HG03460 (cell line): ENCODE measurements at regions not wholly inside any gene's neighbourhood (a gene's known extent, or its start where the extent isn't known, plus 50 kb on each side); places are given as distances from the start of the nearest gene placed in this dataset.

Experiments
- ATAC-seq: cut with Tn5 transposase; IDR thresholded peaks from one replicate; pipeline ENCODE4 v1.9.1; 2021; ENCODE audit not compliant: unreplicated experiment

DNA sequence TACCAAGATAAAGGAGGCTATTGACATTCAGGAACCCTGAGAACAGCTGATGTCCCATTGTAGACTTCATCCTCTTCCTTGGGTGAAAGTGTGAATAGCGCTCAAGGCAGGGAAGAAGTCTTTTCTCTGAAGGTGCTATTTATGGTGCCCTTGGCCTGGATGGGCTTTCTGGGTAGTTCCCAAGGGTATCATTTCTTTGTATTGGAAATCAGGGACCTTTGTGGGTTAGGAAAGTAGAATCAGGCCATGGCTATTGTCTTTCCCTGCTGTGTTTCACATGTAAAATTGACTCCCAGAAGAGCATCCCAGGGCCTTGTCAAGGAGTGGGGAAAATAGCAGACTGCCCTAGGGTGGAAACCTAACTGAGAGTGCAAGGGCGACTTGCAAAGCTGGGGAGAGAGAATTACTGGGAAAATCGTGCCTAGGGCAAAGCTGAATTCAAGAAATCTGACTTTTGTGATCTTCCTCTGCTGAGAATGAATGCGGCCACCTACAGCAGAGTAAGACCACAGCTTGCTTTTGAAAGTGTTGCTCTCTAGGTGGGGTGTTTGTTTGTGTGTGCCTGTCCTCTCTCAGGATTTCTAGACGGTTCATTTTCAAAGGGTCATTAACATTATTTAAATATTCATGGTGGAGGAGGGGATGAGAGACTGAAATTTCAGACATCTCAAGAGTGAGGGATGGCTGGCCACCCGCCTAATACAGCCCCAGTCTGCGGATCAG lies 160.6 kb downstream of the C9orf152 start:
- no peak for ATAC-seq

DNA sequence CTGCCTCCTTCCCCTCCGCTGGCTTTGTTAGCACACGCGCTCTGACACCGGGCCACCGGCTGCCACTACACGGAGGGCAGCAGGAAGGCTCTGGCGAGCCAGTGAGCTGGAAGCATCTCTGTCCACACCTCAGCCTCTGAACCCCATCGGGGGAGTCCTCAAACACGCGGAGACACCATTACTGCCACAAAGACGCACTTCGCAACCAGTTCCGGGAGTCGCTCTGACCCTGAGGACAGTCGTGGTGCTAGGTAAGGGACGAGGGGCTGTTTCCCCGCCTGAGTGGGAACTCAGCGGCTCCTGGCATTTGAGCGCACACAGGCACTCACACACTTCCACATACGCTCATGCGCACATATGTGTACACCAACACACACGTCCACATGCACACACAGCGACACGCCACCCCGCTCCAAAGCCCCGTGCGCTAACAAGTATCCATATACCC lies 160.0 kb downstream of the C9orf152 start:
- peak; percentile 28 for ATAC-seq

DNA sequence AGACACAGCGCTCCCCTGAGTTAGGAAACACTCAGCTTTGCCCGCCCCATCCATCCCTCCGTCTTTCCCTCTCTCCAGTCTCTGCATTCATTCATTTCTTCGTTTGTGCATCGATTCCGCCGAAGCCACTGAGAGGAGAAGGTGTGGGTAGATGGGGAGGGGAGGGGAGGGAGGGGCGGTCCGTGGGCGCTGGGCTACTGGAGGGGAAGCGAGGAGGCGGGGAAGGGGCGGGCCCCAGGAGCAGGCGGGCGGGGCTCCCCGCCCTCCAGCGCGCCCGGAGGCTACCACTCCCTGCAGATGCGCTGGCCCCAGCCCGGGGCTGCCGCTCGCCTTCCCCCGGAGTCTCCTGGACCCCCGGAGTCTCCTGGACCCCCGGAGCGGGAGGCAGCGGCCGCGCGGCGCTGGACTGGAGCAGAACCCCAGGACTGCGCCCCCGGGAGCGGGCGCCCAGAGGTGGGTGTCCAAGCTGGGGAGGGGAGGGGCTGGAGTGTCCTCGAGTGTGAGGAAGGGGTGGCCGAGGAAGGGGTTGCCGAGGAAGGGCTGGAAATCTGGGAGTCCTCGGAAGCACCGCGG lies 159.5 kb downstream of the C9orf152 start:
- peak; percentile 66 for ATAC-seq

DNA sequence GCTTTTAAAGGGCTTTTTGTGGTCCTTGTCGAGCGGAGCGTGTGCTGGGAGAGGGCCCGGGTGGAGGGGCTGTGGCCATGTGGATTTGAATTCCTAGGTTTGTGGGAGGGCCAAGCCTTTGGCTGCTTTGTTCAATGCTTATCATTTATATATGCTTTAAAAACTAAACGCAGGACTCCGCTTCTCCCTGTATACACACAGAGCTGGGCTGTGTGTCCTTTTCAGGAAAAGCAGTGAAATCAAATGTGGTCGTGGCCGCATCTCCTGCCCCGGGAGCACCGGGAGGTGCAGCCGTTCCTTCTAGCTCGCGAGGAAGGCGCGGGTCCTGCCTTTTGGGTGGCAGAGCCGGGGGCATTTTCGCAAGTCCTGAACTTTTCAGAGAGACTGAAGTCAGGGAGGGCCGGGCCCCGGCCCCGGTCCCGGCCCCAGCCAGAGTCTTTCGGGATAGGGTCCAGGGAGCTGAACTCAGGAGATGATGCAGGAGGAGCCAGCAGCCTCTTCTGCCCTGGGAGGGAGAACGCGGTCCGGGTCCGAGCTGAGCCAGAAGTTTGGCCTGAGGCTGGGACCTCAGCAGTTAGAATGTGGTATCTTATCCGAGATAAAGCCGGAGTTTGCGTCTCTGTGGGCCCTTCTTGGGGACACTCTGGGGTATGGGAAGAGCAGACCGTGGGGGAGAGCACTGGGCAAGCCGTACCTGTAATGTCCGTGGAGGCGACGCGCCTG lies 158.8 kb downstream of the C9orf152 start:
- ATAC-seq: peak; percentile 21

DNA sequence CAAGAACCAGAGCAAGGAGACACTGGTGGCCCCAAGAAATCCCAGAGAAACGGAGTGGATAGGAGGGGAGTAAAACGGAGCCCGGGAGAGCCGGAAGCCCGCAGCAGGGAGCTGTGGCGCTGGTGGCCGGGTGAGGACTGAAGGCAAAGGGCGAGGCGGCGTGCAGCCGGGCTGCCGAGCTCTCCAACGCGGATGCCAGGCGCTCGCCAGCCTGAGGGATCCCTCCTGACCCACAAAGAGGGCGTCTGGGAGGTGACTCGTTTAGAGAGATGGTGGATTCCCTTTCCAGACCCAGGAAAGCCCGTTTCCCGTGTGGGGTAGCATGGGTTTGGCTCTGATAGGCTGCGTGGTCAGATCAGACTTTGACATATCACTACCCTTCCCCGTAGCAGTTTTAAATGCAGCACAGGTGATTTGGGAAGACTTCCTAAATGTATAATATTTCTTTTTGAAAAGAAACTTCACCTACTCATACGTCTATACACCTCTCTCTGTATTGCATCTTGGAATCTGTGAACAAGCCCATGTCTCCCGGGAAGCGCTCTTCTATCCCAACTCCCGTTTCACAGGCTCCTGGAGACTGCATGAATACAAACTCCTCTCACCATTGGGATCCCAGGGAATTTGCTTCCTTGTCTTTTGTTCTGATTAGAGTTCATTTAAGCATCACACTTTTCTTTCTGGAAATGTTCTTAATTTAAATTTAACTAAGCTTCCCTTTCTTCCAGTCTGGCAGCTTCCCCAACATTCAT lies 158.1 kb downstream of the C9orf152 start:
- ATAC-seq: peak; percentile 17

DNA sequence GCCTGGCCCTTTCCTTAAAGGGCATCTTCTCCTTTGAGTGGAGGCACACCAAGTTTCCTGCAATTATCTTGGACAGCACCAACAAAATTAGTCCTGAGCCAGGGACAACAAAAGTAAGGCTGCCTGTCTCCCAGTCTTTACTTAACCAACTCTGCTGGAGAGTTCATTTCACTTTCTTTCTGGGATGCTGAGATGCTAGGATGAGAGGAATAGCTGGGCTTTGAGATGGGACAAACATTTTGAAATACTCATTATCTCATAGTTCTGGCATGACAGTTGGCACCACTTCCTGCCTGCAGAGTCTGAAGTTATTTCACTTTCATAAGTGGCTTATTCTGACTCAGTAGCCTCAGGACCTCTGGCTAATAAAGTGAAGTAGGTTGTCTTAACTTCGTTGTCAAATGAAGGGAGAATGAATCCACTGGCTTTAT lies 157.0 kb downstream of the C9orf152 start:
- peak; percentile 48 for ATAC-seq

DNA sequence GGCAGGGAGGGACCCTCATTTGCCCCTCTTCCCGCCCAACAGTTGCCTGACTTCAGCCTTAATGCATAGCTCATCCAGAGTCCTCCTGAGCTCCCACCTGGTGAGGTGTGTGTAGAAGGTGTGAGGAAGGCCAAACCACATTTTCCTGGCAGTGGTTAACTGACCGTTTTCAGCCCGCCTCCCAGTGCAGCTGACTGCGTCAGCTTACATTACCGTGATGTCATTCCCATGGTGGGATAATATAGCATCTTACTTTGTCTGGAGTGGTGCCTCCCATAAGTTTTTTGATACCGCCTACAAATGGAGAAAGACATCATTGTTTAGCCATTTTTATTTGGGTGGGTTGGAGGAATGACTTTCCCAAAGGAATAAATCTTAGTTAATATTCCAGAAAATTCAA lies 151.9 kb downstream of the C9orf152 start:
- no peak for ATAC-seq

DNA sequence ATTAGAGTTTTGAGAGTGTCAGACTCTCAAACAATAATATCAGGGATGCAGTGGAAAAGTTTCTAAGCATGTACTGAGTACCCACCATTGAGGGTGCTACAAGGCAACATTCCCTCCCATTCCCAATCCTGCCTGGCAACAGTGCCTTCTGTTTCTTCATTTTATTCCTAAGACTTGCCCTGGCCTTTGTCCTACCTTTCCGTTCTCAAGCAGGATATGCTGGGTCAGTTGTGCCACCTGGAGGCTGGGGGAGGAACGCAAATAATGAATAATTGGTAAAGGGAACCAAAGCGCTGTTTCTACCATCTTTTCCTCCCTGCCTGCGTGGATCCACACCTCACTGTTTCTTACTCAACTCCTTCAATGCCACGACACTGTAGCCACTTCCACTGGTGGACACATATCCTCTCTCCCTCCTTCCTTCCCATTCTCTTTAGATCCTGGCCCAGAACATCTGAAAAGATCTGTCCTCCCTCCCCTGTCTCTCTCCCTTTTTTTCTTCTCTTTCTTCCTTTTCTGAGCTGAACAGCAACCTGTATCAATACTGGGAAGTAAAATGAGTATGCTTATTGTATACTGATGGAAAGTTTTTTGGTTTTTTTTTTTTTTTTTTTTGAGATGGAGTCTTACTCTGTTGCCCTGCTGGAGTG lies 149.5 kb downstream of the C9orf152 start:
- ATAC-seq: peak; percentile 66

DNA sequence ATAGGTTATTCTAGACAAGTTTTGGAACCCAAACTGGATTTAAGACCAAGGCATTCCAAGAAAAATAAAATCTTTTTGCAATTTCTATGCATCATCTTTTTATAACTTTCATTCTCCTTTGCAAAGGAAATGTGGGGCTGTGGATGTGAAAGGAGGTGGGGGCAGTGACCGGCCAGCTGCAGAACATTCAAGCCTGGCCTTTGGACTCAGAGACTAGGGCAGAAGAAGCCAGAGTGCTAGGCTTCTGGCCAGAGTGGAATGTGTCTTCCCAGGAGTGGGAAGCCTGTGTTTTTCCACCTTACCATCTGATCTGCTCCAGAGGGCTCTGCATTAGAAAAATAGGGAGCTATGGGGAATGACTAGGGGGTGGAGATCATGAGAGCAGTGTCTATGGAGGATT lies 148.5 kb downstream of the C9orf152 start:
- ATAC-seq: no peak

DNA sequence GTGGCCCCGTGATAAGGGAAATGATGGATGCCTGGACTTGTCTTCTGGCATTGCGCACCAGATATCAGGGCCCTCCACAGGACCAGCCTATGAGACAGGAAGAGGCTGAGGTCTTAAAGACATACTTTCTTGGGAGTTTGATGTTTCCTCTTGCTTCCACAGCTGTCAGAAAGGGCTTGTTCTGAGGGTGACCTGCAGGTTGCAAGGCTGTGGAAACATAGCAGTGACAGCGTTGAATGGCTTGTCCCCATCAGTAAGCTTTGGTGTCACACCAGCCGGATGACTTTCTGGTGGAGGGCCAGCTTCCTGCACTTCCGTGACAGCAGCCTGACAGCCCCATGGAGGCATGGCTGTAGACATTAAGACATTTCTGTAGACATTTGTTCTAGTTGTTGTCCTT lies 143.2 kb downstream of the C9orf152 start:
- peak; percentile 22 for ATAC-seq

DNA sequence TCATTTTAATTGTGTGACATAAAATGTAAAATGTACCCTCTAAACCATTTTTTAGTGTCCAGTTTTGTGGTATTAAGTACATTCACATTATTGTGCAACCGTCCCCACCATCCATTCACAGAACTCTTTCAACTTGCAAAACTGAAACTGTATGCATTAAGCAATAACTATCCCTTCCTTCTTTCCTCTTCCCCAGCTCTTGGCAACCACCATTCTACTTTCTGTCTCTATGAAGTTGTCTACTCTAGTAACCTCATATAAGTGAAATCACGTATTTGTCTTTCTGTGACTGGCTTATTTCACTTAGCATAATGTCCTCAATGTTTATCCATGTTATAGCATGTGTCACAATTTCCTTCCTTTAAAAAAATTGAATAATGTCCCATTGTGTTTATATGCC lies 142.4 kb downstream of the C9orf152 start:
- peak; percentile 83 for ATAC-seq

DNA sequence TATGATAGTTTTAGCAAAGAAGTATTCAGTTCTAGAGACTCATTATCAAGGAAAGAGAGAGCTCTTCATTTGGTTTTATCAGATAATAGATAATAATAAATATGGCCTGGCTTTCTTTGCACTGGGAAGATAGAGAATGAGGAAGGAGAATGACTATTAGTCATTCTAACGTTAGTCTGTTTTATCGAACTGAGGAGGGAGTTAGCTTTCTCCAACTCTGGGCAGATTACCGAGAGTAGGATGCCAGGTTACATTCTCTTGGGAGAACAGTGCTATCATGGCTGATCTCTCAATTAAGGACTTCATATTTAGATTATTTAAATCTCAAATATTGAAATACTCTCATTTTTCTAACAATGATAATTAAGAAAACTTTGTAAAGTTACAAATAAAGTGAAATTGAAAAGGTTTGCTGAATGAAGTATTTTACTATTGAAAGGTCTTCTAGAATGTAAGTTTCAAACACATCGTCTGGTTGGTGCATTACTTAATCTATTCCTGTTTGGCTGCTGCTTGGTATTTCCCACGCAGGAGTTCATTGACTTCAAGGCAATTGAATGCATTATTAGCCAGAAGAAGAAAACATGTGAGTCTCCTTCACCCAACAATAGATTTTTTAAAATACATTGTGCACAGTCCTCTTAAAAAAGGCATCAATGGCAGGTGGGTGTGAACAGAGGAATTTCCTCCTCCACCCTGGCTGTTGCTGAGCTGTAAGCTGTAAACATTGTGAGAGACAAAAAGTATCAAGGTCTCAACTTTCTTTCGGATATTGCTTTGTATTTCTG lies 140.8 kb downstream of the C9orf152 start:
- ATAC-seq: no peak

DNA sequence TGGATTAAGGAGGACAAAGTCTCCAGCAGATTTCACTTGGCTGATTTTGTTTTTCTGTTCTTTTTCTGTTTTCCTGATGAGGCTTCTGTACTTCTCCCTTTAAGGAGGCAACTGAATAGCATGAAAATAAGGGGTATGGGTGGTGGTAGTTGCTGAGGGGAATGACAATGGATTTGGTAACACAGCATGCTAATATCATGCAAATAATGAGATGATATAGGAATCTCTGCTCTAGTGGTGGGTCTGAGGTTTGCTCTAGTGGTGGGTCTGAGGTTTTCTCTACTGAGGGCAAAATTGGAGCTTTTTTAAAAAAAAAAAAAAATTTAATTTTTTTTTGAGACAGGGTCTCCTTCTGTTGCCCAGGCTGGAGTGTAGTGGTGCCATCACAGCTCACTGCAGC lies 139.7 kb downstream of the C9orf152 start:
- no peak for ATAC-seq

DNA sequence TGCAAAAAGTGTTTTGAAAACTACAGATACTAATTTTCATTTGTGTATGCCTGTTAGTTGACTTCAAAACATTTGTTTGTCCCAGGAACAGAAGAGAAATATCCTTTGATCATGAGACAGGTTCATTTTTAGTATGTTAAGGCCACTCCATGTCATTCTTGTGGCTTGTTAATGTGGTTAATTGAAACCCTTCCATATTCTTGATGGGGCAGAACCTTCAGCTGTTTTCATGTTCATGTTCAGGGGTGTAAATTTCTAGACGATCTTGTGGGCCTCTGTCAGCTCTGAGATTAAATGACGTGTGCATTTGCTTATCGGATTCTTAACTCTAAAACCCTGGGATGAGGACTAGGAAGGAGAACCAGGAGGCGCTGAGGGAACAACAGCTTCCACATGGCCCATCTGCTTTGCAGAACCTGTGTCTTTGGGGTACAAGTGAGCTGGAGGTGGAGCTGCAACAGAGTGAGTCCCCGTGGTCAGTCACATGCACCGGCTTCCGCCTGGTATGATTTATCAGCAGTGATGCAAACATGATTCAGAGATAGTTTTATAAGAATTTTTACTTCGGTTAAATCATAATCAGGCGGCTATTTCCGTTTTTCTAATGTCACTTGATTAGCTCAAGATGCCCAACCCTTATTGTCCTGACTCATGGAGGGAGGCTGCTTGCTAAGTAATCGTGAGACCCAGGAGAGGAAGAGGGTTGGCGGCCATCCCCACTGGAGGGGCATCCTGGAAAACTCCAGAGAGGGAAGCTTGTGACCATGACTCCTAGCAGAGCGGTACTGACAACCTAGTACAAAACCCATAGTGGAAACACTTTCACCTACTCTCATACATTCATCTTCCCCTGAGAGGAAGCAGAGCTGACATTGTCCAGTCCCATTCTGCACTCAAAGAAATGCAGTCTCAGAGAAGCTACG lies 138.4 kb downstream of the C9orf152 start:
- no peak for ATAC-seq

DNA sequence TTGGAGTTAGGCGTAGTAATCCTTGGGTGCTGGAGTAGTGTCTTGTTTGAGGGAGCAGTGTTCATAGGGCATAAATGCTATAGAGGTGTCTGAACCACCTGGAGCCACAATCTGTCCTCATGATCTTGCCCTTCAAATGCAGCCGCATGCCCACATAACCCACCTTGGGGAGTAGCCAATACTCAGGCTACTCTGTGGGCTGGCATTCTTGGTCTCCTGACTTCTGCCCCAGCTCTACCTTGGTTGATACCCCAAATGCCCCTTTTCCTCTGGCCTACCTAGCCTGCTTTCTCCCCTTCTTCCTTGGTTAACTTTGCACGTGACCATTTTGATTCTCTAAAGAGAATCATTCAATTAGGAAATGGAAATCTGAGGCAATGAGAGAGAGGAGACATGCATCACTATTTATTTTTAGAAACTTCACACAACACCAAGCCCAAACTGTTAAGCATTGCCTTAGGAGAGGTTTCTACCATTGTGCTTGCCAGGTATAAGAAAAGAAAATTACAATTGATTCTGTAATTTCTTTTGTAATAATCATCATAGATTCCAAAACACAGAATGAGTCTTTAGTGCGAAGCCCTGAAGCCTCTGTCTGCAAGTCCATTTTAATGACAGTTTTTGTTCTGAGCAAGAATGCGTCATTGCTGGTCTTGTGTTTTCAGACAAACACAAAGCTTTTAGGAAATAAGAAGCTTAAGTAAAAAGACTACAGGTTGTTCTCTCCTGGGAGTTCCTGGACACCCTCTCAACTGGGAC lies 135.2 kb downstream of the C9orf152 start:
- ATAC-seq: no peak

DNA sequence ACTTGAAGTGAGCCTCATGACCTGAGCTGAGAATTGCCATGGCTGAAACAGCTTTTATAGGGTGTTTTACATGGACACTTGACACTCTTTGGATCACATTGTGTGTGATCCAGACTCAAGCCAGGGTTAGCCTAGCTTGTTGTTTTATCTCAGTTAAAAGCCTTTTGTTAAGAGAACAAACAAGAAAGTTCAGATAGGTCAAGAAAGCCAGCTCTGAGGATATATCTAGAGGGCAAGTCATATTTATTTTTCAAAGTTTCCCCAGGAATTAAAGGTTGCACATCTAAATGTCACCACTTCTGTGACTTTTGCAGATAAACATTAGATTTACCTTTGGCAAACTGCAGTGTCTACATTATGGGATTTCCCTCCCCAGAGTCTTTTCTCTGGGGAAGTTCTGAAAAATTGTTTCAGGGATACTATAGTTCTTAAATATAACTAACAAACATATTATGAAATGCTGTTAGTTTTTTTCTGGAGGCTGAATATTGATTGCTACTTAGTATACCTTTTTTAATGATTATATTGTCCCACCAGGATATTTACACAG lies 134.5 kb downstream of the C9orf152 start:
- no peak for ATAC-seq

DNA sequence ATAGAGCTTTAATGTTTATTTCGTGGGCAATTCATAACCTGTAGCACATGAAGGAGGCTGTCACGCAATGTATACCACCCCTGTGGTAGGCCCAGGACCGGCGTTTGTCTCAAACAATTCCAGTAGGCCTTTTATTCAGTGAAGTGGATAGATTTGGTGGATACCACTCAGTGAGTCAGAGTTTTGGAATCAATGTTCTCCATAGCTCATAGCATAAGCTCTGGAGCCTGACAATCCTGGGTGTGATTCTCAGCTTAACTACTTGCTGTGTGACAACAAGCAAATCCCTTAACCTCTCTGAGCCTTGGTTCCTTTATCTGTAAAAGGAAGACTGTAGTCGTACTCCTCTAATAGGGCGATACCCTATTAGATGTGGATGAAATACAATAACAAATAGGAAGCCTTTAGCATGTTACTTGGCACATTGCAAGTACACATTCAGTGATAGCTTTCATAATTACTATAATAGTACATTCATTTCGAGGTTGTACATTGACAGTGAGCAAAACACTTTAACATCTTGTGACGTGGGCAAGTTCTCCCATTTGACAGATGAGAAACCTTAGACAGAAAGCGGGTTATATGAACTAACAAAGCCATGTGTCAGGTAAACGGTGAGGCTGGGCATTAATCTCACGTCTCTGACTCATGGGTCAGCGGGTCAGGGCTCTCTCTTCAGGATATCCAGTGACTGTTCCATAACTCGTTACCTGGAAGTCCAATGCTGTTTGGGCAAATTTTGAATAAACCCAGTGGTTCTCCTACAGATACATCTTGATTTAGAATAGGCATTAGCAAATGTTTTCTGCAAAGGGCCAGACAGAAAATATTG lies 130.8 kb downstream of the C9orf152 start:
- ATAC-seq: no peak
